HepG2 (cell line): ENCODE measurements at regions not wholly inside any gene's neighbourhood (a gene's known extent, or its start where the extent isn't known, plus 50 kb on each side); places are given as distances from the start of the nearest gene placed in this dataset.

Source experiments
- ATAC-seq: fragments of 200-7000 bp; cut with Tn5 transposase; 3 replicates; pipeline ENCODE4 v1.9.1; 2020; ENCODE audit warnings: mild to moderate bottlenecking, moderate library complexity
- BruUV-seq: library from RNA; stranded (reverse); fragments of 400-500 nt; replicated peaks from 2 replicates; lab custom pipeline; 2021; lab: Mats Ljungman, UMichigan
- CTCF ChIA-PET: fragments of 300-600 bp; formaldehyde crosslinking; extraction: SDS; loops from one replicate; lab custom pipeline; 2021; ENCODE audit warnings: low total read pairs, inconsistent platforms, low intra/inter-chr PET ratio; lab: Yijun Ruan, JAX
- POLR2A ChIA-PET: fragments of 350-600 bp; sonication (Branson Sonifier 250); formaldehyde crosslinking; loops from one replicate; lab custom pipeline; 2020; ENCODE audit warnings: antibody characterized with exemption, inconsistent platforms; lab: Yijun Ruan, JAX
- DNase-seq: peaks from one replicate; pipeline ENCODE4 v3.0.0-alpha.2; 2015; ENCODE audit warnings: low spot score
- FAIRE-seq: peaks from 3 replicates; lab custom pipeline; 2011; peaks lifted over from hg19 to GRCh38; lab: Jason Lieb, UNC
- H2AFZ ChIP-seq: one replicate; pipeline ENCODE4 v1.6.1; 2011; ENCODE audit warnings: low read length, inconsistent platforms
- H3K27ac ChIP-seq: fragments of 300-600 bp; 3 replicates; pipeline ENCODE4 v1.8.0; 2011; ENCODE audit warnings: mixed run types, mild to moderate bottlenecking, mixed read lengths, low read length, inconsistent platforms; ENCODE audit not compliant: insufficient read depth; ENCODE audit errors: extremely low read length
- H3K27me3 ChIP-seq, 2 experiments: fragments of 200-600 bp in 1 of 2; 2 replicates in 1 of 2; 3 replicates in 1 of 2; pipeline versions ENCODE4 v1.6.0 to v1.8.0; 2011; ENCODE audit warnings: low read length in 2 of 2, mild to moderate bottlenecking in 2 of 2, moderate library complexity in 2 of 2, inconsistent platforms in 1 of 2; ENCODE audit not compliant: insufficient read depth in 2 of 2, control insufficient read depth in 1 of 2
- H3K36me3 ChIP-seq, 2 experiments: fragments of 200-600 bp in 1 of 2; replicated peaks in 1 of 2; 2 replicates in 1 of 2; 3 replicates in 1 of 2; pipeline versions ENCODE4 v1.5.1 to v1.8.0; 2011; ENCODE audit warnings: low read length in 2 of 2, inconsistent platforms in 1 of 2; ENCODE audit not compliant: insufficient read depth in 2 of 2, control insufficient read depth in 1 of 2
- H3K4me1 ChIP-seq: 2 replicates; pipeline ENCODE4 v1.5.1; 2012; ENCODE audit warnings: low read length, inconsistent platforms; ENCODE audit not compliant: insufficient read depth
- H3K4me2 ChIP-seq: 2 replicates; pipeline ENCODE4 v1.6.0; 2011; ENCODE audit warnings: low read depth, low read length, inconsistent platforms
- H3K4me3 ChIP-seq, 3 experiments: fragments of 200-600 bp in 1 of 3; sonication (generic), shearing (Covaris generic) in 1 of 3; replicated peaks in 1 of 3; 2 replicates each; pipeline ENCODE4 v1.5.1; 2011 to 2016; ENCODE audit warnings: low read length in 3 of 3, inconsistent platforms in 2 of 3, low read depth in 2 of 3, mild to moderate bottlenecking in 2 of 3, control low read depth in 1 of 3, mixed read lengths in 1 of 3; ENCODE audit not compliant: insufficient read depth in 1 of 3
- H3K79me2 ChIP-seq: one replicate; pipeline ENCODE4 v1.6.1; 2011; ENCODE audit warnings: low read length, inconsistent platforms; ENCODE audit not compliant: insufficient read depth
- H3K9ac ChIP-seq: 2 replicates; pipeline ENCODE4 v1.6.0; 2011; ENCODE audit warnings: mild to moderate bottlenecking, low read depth, low read length, inconsistent platforms; ENCODE audit not compliant: insufficient read depth
- H3K9me3 ChIP-seq: 2 replicates; pipeline ENCODE4 v1.5.1; 2012; ENCODE audit warnings: mild to moderate bottlenecking, low read length
- H4K20me1 ChIP-seq: 2 replicates; pipeline ENCODE4 v1.6.0; 2011; ENCODE audit warnings: inconsistent platforms, mild to moderate bottlenecking, low read length, moderate library complexity; ENCODE audit not compliant: insufficient read depth
- HOXA9 ChIP-seq: sonication (generic); formaldehyde crosslinking; IDR thresholded peaks from 2 replicates; pipeline ENCODE4 v1.8.1; 2022; ENCODE audit warnings: missing genetic modification reagents, mild to moderate bottlenecking, moderate library complexity, borderline replicate concordance
- JUN ChIP-seq: sonication (generic); formaldehyde crosslinking; IDR thresholded peaks from 2 replicates; pipeline ENCODE4 v1.4.0; 2020; ENCODE audit warnings: mild to moderate bottlenecking, missing genetic modification reagents
- REPIN1 ChIP-seq: sonication (generic); formaldehyde crosslinking; IDR thresholded peaks from 2 replicates; pipeline ENCODE4 v1.8.0; 2022; ENCODE audit warnings: missing genetic modification reagents, low read depth, mild to moderate bottlenecking, borderline replicate concordance
- SMC3 ChIP-seq: IDR thresholded peaks from 2 replicates; pipeline ENCODE4 v1.6.1; 2011; ENCODE audit warnings: low read length, improper control_type of control experiment
- ZNF343 ChIP-seq: sonication (generic); formaldehyde crosslinking; IDR thresholded peaks from 2 replicates; pipeline ENCODE4 v1.4.0; 2020; ENCODE audit warnings: mild to moderate bottlenecking, missing genetic modification reagents
- ZNF660 ChIP-seq: sonication (generic); formaldehyde crosslinking; IDR thresholded peaks from 2 replicates; pipeline ENCODE4 v1.5.1; 2020; ENCODE audit warnings: mild to moderate bottlenecking, low read depth, missing genetic modification reagents, borderline replicate concordance
- WGBS: methylation state at CpG from one replicate; pipeline ENCODE4 v1.1.6; 2017; ENCODE audit warnings: low lambda C conversion rate; 5-methylcytosine and 5-hydroxymethylcytosine counted together
- in situ Hi-C: cut with HindIII; loops from 2 replicates; pipeline ENCODE4 v1.10.0; 2017; ENCODE audit warnings: low pct_unique_long_range_greater_than_20kb; ENCODE audit not compliant: extremely low pct_ligation_motif_present
- intact Hi-C: fragments of 100-400 bp; cut with micrococcal nuclease; formaldehyde crosslinking; loops from one replicate; pipeline ENCODE4 v1.10.0; 2022; ENCODE audit not compliant: unreplicated experiment
- TF ChIP-seq, protein P1 (sequence below): sonication (generic); formaldehyde crosslinking; IDR thresholded peaks from 2 replicates; pipeline ENCODE4 v1.5.1; 2020; ENCODE audit warnings: missing genetic modification reagents, mild to moderate bottlenecking, borderline replicate concordance
- TF ChIP-seq, protein P2 (sequence below): sonication (generic); formaldehyde crosslinking; IDR thresholded peaks from 2 replicates; pipeline ENCODE4 v1.5.0; 2020; ENCODE audit warnings: mild to moderate bottlenecking, missing genetic modification reagents, moderate library complexity

DNA sequence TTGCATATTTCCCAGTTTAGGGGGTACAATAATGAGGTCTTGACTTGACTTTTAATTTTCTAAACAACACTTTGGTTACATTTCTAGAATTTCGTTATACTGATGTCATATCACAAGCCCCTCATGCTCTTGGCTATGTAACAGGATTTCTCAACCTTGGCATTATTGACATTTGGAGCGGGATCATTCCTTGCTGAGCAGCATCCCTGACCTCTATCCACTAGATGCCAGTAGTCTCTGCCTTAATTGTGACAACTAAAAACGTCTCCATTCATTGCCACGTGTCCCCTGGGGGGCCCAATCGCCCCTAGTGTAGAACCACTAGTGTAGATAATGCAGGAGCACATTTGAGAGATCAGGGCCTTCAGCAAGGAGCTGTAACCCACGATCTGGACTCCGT, 234.2 kb upstream of the MID1 start:
- no peak overlapping the region for H3K4me3 ChIP-seq
- ChIA-PET POLR2A (no interaction called here), CTCF (no interaction called here)
- H3K9me3 ChIP-seq = no peaks in the 10 kb centered on the region
- H4K20me1 ChIP-seq = no peaks in the 10 kb centered on the region
- ATAC-seq (no peak), DNase-seq (peak; percentile 1), FAIRE-seq (no peak)
- no peaks in the 10 kb centered on the region for H3K27me3 ChIP-seq
- H3K27ac ChIP-seq = no peak overlapping the region
- 0 out of 2 replicates have a peak, but pooled peaks cover 5% of the 10 kb centered on the region for H3K4me1 ChIP-seq
- H3K4me2 ChIP-seq = no peak overlapping the region
- H3K9ac ChIP-seq = no peak overlapping the region
- intact Hi-C loops (no loop called here), in situ Hi-C loops (no loop called here)
- no TSS peak for BruUV-seq
- H2AFZ ChIP-seq = no peak overlapping the region
- H3K36me3 ChIP-seq = no peaks in the 10 kb centered on the region
- TF ChIP-seq ZNF660 (CRISPR knock-in tag) (no peak), REPIN1 (no peak), ZNF343 (CRISPR knock-in tag) (no peak), SMC3 (0 out of 2 replicates have a peak, but pooled peaks have one; percentile 4), JUN (CRISPR knock-in tag) (no peak), HOXA9 (CRISPR knock-in tag) (no peak)
- TF ChIP-seq, protein P1, sequence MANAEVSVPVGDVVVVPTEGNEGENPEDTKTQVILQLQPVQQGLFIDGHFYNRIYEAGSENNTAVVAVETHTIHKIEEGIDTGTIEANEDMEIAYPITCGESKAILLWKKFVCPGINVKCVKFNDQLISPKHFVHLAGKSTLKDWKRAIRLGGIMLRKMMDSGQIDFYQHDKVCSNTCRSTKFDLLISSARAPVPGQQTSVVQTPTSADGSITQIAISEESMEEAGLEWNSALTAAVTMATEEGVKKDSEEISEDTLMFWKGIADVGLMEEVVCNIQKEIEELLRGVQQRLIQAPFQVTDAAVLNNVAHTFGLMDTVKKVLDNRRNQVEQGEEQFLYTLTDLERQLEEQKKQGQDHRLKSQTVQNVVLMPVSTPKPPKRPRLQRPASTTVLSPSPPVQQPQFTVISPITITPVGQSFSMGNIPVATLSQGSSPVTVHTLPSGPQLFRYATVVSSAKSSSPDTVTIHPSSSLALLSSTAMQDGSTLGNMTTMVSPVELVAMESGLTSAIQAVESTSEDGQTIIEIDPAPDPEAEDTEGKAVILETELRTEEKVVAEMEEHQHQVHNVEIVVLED = no peak
- TF ChIP-seq, protein P2, sequence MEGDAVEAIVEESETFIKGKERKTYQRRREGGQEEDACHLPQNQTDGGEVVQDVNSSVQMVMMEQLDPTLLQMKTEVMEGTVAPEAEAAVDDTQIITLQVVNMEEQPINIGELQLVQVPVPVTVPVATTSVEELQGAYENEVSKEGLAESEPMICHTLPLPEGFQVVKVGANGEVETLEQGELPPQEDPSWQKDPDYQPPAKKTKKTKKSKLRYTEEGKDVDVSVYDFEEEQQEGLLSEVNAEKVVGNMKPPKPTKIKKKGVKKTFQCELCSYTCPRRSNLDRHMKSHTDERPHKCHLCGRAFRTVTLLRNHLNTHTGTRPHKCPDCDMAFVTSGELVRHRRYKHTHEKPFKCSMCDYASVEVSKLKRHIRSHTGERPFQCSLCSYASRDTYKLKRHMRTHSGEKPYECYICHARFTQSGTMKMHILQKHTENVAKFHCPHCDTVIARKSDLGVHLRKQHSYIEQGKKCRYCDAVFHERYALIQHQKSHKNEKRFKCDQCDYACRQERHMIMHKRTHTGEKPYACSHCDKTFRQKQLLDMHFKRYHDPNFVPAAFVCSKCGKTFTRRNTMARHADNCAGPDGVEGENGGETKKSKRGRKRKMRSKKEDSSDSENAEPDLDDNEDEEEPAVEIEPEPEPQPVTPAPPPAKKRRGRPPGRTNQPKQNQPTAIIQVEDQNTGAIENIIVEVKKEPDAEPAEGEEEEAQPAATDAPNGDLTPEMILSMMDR (CRISPR knock-in tag) = peak; percentile 8; the same call in 1 of the 2 replicates
- 44% methylated on average over 1 of the region's 7 CpGs for WGBS
- H3K79me2 ChIP-seq = no peaks in the 10 kb centered on the region
